IPS-11a (cell line): ENCODE measurements at regions not wholly inside any gene's neighbourhood (a gene's known extent, or its start where the extent isn't known, plus 50 kb on each side); places are given as distances from the start of the nearest gene placed in this dataset.

Experiments
- H3K4me3 ChIP-seq: one replicate; pipeline ENCODE4 v1.5.1; 2013; ENCODE audit warnings: low read depth, low read length, control low read depth

DNA sequence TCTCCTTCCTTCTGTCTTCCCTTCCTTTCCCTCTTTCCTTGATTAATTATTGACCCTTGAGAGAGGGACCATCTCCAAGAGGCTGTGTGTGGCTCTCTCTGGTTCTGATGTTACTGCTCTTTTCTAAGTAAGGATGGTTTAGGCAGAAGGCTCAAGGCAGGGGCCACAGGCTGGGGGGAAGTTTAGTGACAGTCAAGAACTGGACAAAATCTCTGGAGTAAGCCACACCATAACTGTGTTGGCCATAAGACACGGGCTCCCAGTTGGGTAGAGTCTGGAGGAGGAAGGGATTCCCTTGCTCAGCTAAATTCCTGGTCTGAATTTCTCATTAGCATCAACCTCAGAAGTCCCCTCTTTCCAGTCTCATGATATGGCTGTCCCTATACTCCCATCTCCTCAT lies 74.7 kb downstream of the BUD13 start:
- H3K4me3 ChIP-seq = no peak overlapping the region

DNA sequence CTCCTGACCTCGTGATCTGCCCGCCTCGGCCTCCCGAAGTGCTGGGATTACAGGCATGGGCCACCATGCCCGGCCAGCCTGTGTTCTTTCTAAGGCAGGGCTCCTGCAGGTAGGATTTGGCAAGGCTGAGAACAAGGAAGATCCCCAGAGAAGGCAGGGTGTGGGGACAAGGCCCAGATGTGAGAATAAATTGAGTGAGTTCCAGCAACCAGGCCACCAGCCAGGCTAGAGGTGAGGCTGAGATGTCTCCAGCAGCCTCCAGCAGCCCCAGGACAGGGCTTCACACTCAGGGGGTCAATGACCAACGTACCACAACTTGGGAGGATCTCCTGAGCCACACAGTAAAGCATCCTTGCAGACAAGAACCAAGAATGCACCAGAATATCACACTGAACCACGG lies 75.1 kb downstream of the BUD13 start:
- H3K4me3 ChIP-seq = no peak overlapping the region

DNA sequence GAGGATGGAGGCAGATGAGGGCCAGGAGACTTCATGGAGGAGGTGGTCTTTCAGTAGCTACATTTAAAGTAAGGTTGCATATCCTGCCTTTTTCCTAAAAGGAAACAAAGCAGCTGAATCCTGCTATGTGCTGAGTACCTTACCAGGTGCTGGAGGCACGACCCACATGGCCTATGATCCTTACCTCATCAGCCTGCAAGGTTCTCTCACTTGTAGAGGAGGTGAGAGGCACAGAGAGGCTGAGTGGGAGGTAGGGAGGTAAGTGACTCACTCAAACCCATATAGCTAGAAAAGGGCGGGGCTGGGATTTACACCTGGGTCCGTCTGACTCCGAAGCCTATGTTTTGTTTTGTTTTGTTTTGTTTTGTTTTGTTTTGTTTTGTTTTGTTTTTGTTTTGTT lies 75.8 kb downstream of the BUD13 start:
- no peak overlapping the region for H3K4me3 ChIP-seq

DNA sequence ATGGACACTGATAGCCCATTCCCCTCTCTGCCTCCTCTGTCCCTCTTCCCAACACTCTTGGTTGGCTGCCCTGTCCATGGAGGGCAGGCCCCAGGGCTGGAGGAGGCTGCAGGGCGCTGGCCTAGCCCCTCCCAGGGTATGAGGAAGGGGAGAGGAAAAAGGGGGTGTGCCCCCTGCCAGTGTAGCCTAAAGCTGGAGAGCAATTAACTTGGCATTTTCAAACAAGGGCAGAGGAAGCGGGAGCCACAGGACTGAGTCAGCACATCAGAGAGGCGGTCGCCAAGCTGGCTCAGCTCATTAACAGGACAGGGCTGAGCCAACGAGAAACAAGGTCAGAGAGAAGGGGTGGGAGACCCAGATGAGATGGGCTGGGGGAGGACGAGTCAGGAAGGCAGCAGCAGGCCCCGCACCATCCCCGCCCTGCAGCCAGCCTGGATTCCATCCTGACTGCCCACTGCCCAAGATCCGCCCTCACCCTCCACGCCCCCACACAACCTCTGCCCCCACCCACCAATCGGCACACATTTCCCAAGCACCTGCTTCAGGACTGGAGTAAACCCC lies 76.3 kb downstream of the BUD13 start:
- no peak overlapping the region for H3K4me3 ChIP-seq

DNA sequence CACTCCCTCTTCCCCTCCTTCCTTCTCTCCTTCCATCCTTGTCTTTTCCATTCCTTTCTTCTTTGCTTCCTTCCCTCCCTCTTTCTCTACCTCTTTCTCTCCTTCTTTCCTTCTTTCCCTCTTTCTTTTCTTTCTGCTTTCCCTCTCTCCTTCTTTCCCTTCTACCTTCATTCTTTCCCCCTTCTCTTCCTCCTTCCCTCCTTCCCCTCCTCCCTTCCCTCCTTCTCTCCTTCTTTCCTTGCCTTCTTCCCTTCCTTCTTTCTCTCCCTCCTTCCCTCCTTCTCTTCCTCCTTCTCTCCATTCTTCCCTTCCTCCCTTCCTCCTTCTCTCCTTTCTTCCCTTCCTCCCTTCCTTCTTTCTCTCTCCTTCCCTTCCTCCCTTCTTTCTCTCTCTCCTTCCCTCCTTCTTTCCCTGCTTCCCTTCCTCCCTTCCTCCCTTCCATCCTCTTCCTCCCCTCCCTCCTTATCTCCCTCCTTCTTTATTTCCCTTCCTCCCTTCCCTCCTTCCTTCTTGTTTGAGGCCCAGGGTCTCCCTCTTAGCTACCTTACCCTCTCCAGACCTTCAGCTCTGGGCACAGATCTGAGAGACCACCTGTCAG lies 77.0 kb downstream of the BUD13 start:
- no peak overlapping the region for H3K4me3 ChIP-seq

DNA sequence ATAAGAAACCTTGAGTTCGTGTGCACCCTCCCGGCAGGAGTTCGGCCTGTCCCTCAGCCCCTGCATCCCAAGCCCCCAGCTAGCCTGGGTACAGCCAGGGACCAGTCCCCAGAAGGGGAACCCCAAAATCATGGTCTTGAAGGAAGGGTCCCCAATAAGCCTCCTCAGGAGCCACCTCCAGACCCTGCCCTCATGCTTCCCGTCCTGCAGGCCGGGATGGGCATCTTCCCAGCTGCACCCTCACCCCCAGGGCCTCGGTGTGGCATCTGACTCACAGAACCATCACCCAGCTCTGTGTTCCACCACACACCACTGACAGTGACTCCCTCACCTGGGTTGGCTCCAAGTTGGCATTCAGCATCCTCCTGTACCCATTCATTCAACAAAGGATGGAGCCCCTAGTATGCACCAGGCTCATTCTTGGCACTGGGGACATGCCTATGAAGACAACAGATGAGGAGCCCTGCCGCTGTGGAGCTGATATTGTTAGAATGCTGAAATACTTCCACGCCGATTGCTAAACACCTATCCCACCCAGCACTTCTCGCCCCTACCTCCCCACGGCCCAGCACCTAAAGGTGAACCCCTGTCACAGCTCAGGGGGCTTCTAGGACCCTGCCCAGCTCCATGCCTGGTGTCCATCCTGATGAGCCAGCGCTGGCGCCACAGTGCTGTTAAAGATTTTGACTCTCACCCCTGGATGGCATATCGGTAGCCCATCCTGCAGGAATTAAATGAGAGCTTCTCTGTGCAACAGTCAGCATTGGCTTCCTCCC lies 77.8 kb downstream of the BUD13 start:
- no peak overlapping the region for H3K4me3 ChIP-seq

DNA sequence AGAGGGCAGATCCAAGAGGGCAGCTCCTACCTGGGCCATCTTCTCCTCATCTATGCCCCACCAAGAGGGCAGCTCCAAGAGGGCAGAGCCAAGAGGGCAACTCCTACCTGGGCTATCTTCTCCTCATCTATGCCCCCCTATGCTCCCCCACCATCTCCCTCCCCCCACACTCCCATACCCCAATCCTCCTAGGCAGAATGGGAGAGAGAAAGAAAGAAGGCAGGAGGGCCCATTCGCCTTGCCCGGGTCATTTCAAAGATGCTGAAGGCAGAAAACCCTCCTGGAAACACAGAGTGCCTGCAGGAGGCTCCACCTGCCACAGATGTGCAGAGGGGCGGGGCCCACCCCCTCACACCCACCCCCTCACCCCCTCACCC lies 78.5 kb downstream of the BUD13 start:
- no peak overlapping the region for H3K4me3 ChIP-seq

DNA sequence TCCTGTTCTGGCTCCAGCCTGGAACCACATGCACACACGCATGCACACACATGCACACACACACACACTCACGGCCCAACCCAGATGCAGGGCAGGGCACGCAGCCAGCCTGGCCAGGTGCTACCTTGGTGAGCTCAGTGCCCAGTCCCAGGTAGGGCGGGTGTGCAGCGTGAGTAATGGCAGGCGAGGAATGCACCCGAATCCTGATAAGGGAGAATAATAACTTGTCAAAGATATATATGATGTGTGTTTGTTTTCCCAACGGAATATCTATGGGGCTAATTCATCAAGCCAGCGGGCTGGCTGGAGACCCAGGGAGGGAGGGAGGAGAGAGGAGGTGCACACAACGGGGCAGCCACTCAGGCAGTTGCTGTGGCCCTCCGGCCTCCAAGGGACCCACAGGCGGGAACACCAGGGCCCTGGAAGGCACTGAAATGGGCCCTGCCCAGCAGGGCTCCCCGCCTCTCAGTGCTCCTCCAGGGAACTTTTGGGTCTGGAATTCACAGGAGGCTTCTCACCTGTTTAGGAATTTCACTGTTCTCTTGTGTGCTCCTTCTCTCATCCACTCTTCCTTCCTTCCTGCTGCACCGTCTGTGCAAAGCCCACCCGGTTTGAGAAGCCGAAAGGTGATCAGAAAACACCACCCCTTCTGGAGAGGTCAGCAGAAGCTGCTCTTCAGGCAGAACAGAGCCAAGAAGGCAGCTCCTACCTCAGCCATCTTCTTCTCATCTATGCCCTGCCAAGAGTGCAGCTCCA lies 79.0 kb downstream of the BUD13 start:
- H3K4me3 ChIP-seq = no peak overlapping the region

DNA sequence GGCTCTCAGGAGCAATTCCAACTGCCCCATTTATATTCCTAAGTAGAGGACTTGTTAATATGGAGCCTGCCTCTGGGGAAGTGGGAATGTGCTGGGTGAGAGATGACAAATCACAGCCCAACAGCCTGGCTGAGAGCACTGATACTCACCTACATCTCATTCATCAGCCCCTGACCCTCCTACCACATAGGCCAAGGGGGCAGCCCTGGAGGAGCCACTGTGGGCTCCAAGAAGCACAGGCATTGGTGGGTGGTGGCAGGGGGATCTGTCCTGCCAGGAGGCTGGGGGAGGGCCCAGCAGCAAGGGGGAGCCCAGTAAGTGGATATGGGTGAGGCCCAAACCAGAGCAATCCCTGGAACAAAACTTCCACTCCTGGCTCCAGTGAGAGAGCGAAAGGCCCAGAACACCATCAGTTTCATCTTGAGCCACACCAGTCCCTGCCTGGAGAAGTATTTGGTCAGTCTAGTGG lies 79.7 kb downstream of the BUD13 start:
- H3K4me3 ChIP-seq = no peak overlapping the region

DNA sequence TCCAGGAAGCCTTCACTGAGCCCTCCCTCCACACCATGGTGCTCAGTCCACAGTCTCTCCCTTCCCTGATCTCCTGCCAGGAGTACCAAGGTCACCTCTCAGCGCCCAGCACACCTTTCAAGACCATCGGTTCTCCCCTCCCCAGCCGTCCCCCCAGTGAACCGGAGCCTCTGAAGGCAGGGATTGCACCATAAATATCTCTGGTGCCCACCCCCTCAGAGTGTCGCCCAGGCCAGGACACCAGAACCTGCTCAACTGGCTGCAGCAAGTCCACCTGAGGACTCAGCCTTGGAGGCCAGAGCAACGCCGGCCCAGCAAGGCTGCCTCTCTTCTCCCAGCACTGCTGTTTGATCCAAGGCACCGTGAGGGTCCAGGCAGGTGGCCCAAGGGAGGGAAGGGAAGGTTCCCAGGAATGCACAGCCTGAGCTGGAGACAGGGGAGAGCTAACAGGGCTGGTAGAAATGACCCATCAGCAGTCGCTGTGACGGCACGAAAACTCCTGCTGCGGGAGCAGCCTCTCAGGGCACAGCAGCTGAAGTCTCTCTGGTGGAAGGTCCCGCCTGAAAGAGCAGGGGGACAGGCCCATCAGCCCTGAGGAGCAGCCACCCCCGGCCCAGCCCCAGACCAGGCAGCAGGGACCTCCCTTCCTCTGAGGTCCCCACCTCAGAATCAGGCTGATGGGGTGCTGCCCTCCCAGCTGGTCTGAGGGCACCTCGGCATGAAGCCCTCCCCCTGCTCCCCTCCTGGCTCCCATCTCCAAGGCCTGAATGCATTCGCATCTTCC lies 80.3 kb downstream of the BUD13 start:
- no peak overlapping the region for H3K4me3 ChIP-seq

DNA sequence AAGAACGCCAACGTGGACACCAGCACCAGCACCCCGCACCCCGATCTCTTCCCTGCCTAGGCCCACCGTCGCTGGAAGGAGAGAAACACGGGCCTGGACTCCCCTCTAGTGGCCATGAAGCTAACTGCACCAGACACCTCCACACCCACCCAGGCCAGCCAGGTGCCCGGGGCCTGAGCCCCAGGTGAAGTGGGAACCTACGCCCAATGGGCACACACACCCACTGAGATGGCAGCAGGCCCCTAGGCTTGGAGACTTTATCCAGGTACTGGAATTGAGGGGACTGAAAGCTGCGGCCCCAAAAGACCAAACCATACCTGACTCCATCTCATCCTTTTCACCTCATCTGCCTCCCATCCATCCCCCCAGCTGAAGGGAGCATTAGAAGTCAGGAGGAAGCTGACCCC lies 81.0 kb downstream of the BUD13 start:
- no peak overlapping the region for H3K4me3 ChIP-seq

DNA sequence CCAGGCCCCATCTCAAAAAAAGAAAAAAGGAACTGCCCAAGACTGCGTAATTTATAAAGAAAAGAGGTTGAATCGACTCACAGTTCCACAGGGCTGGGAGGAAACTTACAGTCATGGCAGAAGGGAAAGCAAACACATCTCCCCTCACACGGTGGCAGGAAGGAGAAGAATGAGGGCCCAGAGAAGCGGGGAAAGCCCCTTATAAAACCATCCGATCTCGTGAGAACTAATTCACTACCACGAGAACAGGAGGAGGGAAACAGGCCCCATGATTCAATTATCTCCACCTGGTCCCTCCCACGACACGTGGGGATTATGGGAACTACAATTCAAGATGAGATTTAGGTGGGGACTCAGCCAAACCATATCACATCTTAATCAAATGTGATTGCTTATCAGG lies 82.2 kb downstream of the BUD13 start:
- H3K4me3 ChIP-seq = no peak overlapping the region

DNA sequence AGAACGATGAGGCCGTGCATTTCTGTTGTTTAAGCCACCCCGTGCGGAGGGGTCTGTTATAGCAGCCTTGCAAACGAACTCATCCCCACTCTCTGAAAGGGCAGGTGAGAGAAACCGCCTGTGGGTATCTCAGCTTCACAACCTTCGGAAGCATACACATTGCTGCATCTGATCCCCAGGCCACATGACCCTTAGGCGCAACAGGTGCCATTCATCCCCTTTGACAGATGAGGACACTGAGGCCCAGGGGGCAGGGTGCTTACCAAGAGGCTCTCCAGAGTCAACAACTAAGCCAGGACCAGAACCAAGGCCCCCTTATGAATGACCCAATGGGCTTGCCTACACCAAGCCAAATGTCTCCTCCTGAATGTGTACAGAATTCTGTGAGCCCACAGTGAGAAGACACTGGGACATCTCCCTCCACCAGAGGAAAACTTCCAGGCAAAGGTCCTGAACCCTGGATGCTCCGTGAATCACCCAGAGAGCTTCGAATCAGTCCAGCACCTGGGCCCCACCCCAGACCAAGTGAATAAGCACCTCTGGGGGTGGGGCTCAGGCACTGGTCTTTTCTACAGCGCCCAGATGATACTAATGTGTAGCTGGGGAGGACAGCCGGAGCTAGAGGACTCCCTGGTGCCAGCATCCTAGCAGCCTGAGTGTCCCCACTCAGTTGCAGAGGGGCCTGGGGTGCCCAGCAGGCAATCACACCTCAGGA lies 83.2 kb downstream of the BUD13 start:
- no peak overlapping the region for H3K4me3 ChIP-seq

DNA sequence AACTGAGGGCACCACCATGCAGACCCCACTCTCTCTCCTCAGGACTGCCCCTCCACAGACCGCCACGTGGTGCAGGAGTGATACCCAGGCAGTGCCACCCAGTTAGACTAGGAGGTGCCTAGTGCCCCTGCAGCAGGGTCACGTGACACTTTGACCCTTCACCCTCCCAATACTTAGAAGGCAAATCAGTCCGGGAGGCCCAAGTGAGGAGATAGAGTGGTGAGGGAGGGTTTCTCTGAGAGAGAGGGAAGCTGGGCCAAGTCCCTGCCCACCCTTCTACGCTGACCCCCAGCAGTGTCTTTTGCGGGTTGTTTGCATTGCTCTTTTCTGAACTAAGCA lies 84.6 kb downstream of the BUD13 start:
- H3K4me3 ChIP-seq = no peak overlapping the region

DNA sequence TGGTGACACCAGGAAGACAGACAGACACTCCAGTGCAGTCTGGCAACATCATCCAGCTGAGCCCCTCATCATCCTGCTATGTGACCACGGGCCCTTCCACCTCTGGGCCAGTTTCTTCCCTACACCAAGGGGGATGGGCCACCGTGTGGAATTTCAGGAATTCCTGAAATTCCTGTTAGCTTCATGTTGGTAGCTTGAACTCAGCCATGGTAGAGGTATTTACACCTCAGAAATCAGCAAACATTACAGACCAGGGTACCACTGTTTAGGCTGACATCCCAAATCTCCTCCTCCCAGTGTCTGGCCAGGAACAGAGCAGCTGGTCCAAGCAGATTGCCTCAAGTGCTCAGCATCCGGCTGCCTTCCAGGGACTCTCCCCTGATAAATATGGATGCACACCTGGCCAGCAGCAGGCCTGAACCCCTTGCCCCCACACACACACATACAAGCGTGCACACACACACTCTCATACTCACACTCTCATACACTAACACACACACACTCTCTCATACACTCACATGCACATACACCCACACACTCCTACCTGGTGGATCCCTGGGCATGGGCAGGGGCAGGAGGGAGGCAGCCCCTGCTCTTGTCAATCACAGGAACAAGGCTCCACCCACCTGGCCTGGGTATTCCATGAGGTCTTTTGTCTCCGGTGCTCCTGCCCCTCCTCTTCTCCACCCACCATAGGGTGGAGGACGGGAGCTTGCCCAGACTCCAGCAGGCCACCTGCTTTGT lies 85.2 kb downstream of the BUD13 start:
- no peak overlapping the region for H3K4me3 ChIP-seq

DNA sequence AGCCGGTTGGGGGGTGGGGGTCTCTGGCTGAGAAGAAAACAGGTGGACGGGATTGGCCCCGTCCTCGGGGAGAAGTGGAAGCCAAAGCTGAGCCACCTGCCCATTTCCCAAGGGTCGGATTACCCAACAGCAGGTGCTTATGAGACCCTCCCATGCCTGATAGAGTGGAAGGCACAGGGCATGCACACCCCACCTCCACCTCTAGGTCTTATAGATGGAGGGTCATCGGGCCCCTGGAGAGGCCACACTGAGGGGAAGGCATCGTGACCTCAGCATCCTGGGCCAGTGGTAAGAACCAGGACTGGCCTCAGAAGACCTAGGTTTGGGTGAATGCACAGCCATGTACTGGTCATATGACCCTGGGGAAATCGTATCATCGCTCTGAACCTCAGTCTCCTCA lies 85.9 kb downstream of the BUD13 start:
- H3K4me3 ChIP-seq = no peak overlapping the region

DNA sequence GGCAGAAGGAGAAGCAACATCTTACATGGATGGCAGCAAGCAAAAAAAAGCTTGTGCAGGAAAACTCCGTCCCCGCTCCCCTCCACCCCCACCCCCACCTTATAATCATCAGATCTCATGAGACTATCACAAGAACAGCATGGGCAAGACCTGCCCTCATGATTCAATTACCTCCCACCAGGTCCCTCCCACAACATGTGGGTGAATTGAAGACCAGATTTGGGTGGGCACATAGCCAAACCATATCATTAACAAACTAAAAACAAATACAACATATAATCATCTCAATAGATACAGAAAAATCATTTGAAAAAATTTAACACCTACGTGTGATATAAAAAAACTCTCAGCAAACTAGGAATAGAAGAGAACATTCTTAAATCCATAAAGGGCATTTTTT lies 88.8 kb downstream of the BUD13 start:
- H3K4me3 ChIP-seq = no peak overlapping the region

DNA sequence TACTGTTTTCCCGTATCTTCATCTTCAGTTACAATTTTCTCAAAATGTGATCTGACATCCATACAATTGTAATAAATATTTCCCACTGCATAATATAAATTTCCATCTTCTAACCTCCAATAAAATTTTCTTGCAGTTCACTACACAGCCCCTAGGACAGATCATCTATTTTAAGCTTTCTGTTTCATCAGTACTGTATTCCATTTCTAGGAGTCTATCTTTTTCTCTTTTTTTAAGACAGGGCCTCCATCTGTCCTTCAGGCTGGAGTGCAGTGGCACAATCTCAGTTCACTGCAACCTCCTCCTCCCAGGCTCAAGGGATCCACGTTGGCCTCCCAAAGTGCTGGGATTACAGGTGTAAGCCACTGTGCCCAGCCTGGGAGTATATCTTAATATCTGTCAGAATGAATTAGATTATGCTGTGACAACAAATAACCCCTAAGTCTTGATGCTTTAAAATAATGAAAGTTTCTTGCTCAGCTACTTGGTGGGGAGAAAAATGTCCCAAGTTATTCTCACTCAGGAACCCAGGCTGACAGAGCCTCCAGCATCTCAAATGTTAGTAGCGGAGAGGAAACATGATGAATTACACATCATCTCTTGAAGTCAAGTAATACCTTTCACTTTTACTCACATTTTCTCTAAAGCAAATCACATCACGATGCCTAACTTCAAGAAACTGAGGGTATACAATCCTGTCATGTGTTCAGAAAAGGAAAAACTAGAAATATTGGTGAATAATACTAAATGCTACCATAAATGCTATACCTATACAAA lies 92.2 kb downstream of the BUD13 start:
- H3K4me3 ChIP-seq = no peak overlapping the region

DNA sequence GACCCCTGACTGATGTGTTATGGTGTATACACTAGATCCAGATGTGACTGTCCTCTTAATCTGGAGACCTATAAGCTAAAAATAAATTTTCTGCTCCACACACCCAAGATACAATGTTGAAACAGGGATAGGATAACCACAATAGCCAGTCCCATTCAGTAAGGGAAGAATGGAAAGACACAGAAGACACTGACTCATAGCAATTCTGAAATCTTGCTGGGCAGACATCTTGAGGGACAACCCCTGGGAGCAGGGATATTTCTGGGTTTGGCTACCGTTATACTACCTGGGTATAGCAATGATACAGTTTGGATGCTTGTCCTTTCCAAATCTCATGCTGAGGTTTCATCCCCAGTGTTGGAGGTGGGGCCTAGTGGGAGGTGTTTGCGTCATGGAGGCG lies 93.9 kb downstream of the BUD13 start:
- H3K4me3 ChIP-seq = no peak overlapping the region
